ENCODE measurements at regions not wholly inside any gene's neighbourhood (a gene's known extent, or its start where the extent isn't known, plus 50 kb on each side); places are given as distances from the start of the nearest gene placed in this dataset.

DNA sequence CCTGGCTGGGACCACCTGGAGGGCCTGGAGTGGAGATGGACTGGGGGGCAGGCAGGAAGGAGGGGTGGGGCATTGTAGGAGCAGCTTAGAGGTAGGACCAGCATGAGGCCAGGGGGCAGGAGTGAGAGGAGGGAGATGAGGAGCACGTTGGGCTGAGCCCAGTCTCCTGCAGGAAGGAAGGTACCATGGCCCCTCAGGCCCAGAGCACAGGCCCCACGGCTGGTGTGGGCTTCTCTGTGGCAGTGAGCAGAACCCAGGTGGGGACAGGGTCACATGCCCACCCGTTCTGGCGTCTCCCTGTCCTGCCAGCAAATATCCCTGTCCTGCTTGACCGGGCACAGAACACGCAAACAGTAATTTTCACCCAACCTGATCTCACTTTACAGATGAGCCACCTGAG is 141.8 kb downstream of the ENGASE start:
- no peak for DNase-seq

DNA sequence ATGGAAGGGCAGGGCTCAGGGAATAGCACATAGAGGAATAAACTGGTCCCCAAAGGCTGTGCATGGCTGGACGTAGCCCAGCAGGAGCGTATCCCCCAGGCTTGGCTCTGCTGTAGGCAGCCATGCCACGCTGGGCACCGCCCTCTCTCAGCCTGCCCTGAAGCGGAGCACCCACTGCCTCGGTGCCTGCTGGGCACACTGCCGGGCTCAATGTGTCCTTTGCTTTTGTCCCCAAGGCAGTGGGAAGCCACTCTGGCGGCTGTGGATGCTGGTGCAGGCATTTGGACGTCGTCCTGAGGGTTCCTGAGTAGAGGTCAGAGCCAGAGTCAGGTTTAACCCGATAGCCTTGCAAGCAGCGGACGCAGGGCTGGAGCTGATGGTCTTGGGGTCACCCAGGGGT is 141.0 kb downstream of the ENGASE start:
- no peak for DNase-seq

DNA sequence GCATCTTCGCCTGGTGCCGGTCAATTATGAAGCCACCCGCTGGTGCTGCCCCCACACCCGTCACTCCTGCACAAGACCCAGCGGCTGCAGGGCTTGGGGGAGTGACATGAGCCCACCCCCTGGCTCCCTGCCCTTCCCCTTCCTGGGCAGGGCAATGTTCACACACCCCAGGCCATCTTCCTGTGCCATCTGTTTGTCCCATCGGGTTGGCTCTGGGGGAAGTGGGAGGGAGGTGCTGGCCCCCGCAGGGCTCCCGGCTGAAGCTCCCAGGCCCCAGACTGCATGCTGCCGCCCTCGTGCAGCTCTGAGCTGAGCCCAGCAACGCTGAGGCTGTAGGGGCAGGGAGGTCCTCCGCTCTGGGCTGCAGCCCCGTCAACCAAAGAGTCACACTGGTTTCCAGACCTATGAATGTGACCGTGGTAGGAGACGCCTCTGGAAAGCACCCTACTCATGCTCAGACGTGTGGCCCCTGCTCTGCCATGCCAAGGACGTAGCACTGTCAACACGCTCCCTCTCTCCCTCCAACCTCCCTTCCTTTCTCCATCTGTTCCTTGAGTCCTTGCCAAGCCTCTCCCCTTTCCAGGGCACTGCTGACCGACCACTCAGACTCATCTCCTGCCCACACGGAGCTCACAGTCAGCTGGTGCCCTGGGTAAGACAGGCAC is 140.4 kb downstream of the ENGASE start:
- no peak for DNase-seq

DNA sequence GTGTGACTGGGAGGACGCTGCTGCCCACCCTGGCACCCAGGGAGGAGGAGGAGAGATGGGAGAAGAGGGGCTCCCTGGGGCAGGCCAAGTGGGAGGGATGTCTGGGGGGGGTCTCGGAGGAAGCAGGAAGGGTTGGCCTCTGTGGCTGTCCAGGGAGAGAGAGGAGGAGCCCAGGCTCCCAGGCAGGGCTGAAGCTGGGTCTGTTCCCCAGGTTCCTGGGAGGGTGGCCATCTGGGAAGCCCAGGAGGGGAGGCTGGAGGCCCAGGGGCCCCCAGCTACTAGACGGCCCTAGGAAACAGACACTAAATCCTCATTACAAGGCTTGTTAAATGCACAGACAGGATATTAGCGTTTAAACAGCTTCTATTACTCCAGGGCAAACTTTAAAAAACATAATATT is 139.8 kb downstream of the ENGASE start:
- DNase-seq: no peak

DNA sequence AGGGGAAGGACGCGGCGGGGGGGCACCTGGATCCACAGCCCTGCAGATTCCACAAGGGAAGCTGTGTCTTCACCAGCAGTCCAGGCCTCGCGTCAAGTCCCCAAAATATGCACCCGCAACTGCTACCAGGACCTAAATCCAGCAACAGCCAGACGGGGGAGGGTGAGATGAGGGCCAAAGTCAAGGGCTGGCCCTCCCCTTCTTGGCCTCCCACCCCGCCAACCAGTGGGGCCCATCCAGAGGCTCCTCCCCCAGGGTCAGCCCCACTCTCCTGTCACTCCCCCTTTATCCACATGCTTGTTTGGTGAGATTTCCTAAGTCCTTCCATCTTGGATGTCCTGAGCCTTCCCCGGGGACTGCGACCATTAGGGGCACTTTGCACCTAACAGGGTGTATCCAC is 138.7 kb downstream of the ENGASE start:
- no peak for DNase-seq

DNA sequence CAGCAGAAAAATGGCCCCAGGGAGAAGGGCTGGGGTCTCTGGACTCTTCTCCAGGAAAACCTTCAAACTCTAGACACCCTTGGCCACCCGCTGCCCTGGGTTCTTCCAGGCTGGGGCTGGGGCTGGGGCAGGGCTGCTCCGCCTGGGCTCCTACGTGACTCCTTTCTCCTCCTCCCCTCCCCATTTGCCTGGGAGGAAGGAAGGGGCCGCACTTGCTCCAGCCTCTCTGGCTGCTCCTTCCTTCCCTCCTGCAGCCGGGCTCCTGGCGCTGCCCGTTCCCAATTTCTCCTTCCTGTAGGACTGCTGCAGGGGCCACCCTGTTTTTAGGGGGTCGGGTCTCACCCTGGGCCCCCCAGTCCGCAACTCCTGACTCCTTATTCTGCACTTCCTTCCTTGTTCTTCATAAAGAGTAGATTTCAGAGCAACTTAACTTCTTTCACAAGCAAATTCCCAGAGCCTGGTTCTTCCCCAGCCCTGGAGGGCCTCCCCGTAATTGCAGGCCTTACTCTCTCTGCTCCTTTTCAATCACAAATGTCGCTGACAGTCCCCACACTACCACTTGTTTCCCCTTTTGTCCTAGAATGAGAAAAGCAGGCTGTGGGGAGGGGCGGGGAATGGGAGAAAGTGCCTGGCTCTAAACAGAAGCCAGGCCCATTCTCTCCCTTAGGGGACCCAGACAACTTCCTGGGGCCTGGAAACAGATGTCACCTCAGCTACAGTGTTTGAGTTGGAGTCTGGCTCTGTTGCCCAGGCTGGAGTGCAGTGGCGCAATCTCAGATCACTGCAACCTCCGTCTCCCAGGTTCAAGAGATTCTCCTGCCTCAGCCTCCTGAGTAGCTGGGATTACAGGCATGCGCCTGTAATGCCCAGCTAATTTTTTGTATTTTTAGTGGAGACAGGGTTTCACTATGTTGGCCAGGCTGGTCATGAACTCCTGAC is 137.8 kb downstream of the ENGASE start:
- no peak for DNase-seq

DNA sequence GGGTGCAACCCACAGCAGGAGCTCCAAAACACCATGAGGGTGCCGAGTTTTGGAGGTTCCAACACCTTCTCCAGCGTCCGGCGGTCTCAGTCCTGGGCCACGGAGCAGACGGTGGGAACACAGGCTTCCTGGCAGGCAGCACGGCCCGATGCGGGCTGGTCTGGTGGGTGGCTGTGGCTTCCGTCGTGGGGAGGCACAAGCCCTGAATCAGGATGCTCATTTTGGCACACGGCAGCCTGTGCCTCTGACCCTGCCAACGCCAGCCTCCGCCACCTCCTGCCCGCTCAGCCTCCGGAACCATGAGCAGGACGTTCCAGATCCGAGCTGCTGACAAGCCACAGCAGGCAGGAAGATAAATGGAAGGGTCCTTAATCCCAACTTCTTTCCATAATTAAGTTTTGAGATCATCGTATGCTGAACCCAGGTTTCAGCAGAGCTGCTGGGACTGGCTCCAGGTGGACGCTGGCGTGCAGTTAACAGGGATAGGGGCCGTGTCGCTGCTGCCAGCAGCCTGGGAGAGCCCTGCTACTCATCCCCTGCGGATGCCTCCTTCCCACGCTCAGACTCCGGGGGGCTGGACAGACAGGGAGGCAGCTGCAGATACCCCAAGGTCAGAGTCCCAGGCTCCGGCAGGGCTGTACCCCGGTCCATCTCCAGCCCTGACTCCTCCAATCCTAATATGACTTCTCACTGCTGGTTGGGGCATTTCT is 136.6 kb downstream of the ENGASE start:
- DNase-seq: no peak

DNA sequence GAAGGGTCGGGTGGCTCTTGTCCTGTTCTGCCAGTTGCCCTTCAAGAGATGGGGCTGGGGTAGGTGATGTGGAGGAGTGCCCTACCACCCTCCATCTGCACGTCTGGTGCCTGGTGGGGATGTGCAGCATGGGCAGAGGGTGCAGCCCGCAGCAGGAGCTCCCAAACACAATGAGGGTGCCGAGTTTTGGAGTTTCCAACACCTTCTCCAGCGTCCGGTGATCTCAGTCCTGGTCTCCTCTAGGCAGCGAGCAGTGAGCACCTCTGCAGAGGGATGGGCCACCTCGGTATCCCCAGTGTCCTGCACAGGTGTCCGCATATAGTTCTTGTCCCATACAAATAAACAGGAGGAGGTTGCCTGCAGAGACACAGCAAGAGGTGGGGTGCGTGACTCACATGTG is 136.0 kb downstream of the ENGASE start:
- DNase-seq: no peak

DNA sequence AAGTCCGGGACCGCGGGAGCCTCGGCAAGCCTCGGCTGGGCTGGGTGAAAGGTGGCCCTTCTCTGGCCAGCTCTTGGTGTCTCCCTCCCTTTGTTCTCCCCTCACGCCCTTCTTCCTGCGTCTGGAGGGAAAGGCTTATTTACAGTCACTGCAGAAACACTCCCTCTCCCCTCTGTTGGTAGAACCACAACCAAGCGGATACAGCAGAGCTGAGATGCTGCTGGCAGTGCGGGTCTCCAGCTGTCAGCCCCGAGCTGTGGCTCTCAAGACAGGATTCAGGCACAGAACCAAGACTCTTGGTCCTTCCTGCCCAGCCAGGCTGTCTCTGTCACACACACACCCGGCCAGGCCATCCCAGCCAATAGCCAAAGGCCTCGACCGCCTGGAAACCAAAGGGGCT is 133.3 kb downstream of the ENGASE start:
- DNase-seq: no peak

DNA sequence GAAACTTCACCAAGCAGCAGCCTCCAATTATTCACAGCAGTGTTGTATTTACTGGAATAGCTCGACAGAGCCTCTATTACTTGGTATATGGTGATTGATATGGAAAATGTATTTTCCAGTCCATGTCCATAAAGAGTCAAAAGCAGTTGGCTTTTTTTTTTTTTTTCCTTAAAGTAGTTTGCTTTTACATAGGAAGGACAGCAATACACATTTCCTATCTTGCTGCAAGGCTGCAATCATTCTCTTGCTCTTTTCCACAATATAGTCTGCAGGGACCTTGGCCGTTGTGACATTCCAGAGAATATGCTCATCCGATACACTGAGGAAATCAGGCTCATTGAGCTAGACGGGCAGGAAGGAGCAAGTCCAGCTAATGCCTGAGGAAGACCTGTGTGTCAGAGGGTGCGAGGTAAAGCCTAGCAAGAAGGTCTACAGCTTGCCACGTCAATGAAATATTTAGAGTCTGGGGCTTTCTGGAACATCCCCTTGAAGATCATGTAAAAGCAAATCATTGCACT is 131.1 kb downstream of the ENGASE start:
- DNase-seq: no peak

DNA sequence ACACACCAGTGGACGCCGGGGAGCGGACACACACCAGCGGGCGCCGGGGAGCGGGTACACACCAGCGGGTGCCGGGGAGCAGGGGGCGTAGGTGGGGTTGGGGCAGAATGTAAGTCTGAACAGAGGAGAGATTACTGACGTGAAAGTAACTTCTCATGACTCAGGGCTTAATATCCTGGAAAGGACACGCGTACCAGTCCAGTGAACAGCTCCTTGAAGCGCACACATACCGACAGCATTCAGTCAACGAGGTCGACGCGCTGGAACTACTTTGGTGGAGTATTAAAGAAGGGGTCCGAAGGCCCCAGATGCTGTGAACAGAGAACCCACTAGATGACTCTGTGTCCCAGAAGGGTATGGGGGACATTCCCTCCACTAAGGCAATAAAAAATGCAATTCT is 129.6 kb downstream of the ENGASE start:
- DNase-seq: no peak

DNA sequence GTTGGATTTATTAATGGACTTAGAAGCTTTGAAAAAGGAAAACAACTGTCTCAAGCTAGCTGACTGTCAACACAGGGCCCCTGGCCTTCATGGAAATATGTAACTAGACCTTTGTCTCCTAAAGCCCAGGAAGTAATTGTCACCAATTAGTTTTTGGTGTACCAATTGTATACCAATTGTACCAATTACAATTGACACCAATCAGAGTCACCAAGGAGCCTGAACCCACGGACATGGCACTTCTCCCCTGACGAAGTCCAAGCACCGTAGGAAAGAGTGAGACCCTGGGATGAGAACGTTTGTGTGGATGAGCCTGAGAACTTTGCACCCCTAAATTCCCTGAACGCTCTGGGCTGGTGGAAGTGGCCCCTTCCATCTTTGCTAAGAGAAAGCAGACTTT is 129.0 kb downstream of the ENGASE start:
- DNase-seq: no peak

DNA sequence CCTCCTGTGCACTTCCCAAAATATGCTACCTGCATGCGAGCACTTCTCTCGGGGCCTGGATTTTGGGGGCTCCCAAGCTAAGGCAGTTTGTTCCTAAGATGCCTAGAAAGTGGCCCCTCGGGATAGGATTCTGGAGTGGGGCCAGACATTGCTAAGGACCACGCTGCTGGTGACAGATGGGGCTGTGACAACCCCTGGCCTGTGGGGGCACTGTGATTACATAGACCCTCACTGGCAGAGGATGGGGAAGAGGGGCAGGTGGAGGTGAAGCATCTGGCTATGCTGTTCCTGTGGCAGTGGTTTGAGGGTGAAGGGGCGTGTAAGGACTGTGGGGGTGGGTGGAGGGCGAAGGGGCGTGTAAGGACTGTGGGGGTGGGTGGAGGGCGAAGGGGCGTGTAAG is 128.4 kb downstream of the ENGASE start:
- DNase-seq: no peak

DNA sequence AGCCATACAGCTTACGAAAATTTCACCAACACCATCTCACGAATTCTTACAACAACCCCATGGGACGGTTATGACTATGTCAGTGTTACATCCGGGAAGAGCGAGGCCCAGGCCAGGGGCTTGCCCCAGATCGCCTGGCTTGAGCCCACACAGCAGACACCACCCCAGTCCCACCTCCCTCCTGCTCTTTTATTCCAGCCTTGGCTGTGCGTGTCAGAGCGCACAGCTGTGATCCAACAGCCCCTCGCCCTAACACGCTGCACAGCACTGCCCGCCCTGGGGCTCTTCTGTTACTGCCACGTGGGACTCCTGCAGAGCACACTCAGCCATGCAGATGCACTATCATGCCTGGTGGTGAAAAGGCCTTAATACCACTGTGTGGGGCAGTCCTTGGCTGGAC is 127.9 kb downstream of the ENGASE start:
- no peak for DNase-seq

DNA sequence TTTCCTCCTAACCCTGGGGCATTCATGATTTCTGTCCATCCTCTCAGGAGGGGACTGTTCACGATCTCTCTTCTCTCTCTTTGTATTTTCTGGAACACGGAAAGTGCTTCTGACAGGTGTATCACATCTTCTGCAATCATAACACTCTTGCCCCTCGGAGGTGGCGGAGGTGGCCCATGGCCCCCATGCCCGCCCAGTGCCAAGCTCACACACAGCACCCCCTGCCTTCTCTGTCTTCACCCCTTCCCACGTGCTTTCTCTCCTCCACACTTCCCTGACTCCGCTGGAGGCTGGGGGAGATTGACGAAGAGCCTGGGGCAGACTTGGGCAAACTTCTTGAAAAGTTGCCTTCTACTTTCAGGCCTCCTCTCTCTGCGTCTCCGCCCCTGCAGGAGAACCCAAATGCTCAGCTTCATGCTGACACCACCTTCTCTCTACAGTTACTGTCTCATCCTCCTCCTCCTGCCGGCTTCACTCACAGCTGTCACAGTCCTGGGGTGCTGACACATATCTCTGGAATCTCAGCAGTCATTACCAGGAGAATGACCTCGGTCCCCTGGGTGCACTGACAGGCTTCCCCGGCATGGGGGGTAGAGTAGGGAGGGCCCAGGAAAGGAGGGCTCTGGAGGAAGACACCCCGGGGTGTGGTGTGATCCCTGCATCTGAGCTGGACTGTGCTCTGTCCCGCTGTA is 127.1 kb downstream of the ENGASE start:
- no peak for DNase-seq

DNA sequence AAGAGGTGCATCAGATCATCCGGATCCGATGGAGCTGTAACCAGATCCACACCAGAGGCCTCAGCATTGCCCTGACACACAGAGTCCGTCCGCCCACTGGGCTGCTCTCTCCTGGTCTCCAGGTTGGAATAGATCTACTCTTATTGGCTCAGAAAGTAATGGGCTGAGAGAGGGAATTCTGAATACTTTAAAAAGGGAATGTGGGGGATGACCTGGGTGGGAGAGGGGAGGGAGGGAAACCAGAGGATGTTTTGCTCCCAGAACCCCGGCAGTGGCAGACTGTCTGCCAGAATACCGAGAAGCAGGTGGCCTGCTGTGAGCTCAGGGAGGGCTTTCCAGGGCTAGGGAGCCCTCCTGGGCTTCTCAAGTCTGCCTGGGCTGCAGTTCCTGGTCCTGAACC is 126.5 kb downstream of the ENGASE start:
- no peak for DNase-seq

DNA sequence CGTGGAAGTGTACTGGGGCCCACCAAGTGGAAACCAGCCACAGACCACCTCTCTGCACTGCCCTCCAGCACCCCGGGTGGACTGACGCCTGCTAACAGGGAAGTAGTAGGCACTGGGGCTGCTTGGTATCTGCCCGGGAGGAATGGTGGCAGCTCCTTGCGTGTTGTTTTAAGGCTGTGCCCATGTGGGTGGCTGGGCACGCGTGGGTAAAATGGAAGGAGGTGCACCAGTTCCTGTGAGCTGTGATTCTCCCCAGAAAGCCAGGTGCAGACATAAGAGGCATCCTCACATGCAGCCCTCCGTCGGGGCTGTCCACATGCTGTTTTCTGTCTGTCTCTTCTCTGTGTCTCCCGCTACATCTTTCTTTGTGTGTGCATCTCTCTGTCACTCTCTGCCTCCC is 122.3 kb downstream of the ENGASE start:
- no peak for DNase-seq

DNA sequence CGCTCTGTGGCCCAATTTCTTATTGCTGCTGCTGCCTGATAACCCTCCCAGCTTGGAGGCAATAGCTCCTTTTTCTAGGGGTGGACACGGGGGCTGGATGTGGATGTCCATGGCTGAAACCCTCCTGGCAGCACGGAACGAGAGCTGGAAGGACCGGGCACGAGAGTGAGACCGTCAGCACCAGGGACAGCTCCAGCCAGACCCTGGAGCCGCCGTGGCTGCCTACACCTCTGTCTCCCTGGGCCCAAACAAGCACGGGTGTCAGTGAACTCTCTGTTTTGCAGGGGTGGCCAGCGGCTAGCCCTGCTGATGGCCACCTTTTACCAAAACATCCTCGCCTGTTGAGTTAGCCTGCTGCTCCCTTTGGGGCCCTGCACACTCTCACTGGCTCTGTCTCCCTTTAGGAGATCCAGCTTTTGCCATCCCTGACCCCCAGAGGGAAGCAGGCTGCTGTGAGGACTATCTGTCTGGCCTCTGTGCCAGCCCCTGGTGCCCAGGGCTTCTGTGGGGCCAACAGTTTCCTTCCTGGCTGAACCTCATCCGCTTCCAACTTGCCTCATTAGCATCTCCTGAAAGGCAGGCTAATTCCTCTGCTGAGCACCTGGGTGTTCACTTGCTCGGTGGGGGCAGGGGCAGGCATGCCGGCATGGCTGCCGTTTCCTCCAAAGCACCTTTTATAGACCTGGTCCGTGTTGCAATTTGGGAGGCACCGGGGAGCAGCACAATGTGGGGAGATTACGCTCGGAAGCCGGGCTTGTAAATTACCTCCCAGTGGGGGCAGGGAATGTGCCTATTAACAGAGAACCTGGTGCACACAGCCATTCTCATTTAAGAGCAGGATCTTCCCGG is 118.1 kb downstream of the ENGASE start:
- peak in 1 of 5 experiments; percentile 25 for DNase-seq

DNA sequence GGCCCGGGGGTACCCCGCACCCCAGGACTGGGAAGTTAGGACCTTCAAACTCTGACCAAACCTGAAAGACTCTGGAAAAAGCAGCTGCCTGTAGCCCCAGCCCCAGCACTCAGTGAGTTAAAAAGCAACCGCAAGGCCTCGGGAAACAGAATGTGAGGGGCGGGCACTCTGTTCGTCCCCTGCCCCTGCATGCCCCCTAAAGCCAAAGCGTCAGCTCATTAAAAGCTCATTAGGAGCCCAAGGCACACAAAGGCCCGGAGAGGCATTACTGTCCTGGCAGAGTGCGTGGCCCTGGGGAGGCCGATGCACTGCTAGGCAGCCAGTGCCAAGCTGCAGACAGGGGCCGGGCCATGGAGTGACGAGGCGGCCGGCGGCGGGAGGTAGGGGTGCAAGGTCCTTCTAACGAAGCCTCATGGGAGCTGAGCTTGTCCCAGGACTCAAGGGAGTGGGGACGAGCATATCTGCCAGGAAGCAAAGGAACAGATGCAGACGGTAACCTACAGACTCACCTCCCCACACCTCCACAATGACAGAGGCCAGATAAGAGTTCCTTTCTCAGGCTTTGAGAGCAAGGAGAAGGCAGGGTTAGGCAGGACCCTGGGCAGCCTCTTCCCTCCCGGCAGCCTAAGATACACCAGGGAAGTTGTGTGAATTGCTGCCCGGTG is 116.8 kb downstream of the ENGASE start:
- no peak for DNase-seq

DNA sequence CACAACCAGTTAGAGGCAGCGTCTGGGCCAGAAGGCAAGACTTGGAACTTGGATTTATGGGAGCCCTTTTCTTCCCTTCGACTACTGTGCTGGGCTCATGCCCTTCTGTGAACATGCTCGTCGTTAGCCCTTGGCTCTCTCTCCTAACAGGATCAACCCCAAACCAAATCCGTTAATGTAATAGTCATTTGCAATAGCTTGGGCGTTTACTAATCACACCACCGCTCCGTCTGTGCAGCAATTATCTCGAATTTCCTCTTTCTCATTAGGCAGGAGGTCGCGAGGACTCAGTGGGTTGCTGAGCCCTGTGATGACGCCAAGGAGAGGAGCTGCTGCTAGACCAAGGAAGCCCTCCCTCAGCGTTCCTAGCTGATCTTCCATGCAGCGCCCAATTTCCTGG is 114.7 kb downstream of the ENGASE start:
- no peak for DNase-seq

DNA sequence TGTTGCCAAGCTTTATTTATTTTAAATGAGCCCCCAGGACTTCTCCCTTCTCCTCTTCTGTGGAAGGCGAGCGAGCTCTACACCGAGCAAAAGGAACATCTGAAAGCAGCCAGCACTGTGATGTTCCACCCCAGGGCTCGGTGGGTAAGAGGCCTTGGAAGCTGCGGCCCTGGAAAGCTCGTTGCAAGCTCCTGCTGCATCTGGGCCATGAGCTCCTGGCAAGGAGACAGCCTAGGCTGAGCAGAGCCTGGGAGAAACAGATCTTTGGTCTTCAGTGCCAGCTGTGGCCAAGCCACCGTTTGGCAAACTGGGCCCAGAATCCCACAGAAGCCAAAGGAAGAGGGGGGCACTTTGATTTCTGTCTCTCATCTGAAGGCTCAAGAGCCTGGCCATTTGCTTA is 114.1 kb downstream of the ENGASE start:
- DNase-seq: no peak
